Endothelial cell of umbilical vein (primary cell): ENCODE measurements at regions not wholly inside any gene's neighbourhood (a gene's known extent, or its start where the extent isn't known, plus 50 kb on each side); places are given as distances from the start of the nearest gene placed in this dataset.

Source experiments
- BruUV-seq: library from RNA; stranded (reverse); fragments of 400-500 nt; replicated peaks from 2 replicates; lab custom pipeline; 2021; lab: Mats Ljungman, UMichigan
- CTCF ChIA-PET: fragments of 300-600, 350-600 bp; sonication (Branson Sonifier 250); formaldehyde crosslinking; loops from one replicate; lab custom pipeline; 2021; ENCODE audit warnings: antibody characterized with exemption, inconsistent platforms; lab: Charles Lee
- POLR2A ChIA-PET: fragments of 300-600, 350-600 bp; sonication (Branson Sonifier 250); formaldehyde crosslinking; loops from one replicate; lab custom pipeline; 2021; ENCODE audit warnings: antibody characterized with exemption, inconsistent platforms; lab: Charles Lee
- DNase-seq: peaks from one replicate; pipeline ENCODE4 v3.0.0-alpha.2; 2011; ENCODE audit warnings: low read depth, low spot score
- FAIRE-seq: peaks from 2 replicates; lab custom pipeline; 2011; peaks lifted over from hg19 to GRCh38; lab: Jason Lieb, UNC
- H2AFZ ChIP-seq: 2 replicates; pipeline ENCODE4 v1.6.0; 2012; ENCODE audit warnings: low read depth, low read length, control low read depth, inconsistent platforms
- H3K27ac ChIP-seq: 2 replicates; pipeline ENCODE4 v1.5.1; 2011; ENCODE audit warnings: low read depth, mild to moderate bottlenecking, control low read depth, low read length, moderate library complexity; ENCODE audit not compliant: insufficient read depth
- H3K27me3 ChIP-seq, 2 experiments: 2 replicates each; pipeline versions ENCODE4 v1.6.0 to v1.6.1; 2011; ENCODE audit warnings: low read length in 2 of 2, mixed read lengths in 1 of 2; ENCODE audit not compliant: control insufficient read depth in 2 of 2, insufficient read depth in 2 of 2
- H3K36me3 ChIP-seq, 2 experiments: 2 replicates in 1 of 2; 3 replicates in 1 of 2; pipeline ENCODE4 v1.5.1; 2011; ENCODE audit warnings: low read length in 2 of 2, mild to moderate bottlenecking in 1 of 2, moderate library complexity in 1 of 2; ENCODE audit not compliant: control insufficient read depth in 2 of 2, insufficient read depth in 2 of 2; ENCODE audit errors: extremely low read depth in 1 of 2
- H3K4me1 ChIP-seq: 3 replicates; pipeline ENCODE4 v1.5.1; 2011; ENCODE audit warnings: mild to moderate bottlenecking, low read length; ENCODE audit not compliant: control insufficient read depth, insufficient read depth; ENCODE audit errors: extremely low read depth
- H3K4me2 ChIP-seq: 2 replicates; pipeline ENCODE4 v1.6.1; 2011; ENCODE audit warnings: low read length, control low read depth, mixed read lengths; ENCODE audit not compliant: insufficient read depth
- H3K4me3 ChIP-seq, 3 experiments: fragments of 200-600 bp in 1 of 3; sonication (generic), shearing (Covaris generic) in 1 of 3; replicated peaks in 1 of 3; 2 replicates each; pipeline ENCODE4 v1.5.1; 2011 to 2016; ENCODE audit warnings: control low read depth in 3 of 3, low read length in 3 of 3, mild to moderate bottlenecking in 2 of 3, inconsistent platforms in 1 of 3, low read depth in 1 of 3, moderate library complexity in 1 of 3; ENCODE audit not compliant: insufficient read depth in 1 of 3
- H3K79me2 ChIP-seq: 2 replicates; pipeline ENCODE4 v1.6.0; 2012; ENCODE audit warnings: low read length, inconsistent platforms; ENCODE audit not compliant: control insufficient read depth, insufficient read depth
- H3K9ac ChIP-seq: replicated peaks from 2 replicates; pipeline ENCODE3; 2011; ENCODE audit warnings: low read length, control low read depth; ENCODE audit not compliant: insufficient read depth; ENCODE audit errors: extremely low read depth
- H3K9me1 ChIP-seq: replicated peaks from 3 replicates; pipeline ENCODE4 v1.6.0; 2011; ENCODE audit warnings: mild to moderate bottlenecking, low read length; ENCODE audit not compliant: control insufficient read depth, insufficient read depth; ENCODE audit errors: extremely low read depth
- H3K9me3 ChIP-seq: replicated peaks from 2 replicates; pipeline ENCODE4 v1.5.1; 2012; ENCODE audit warnings: low read length, inconsistent platforms; ENCODE audit not compliant: control insufficient read depth, insufficient read depth
- H4K20me1 ChIP-seq: replicated peaks from 2 replicates; pipeline ENCODE3; 2011; ENCODE audit warnings: mild to moderate bottlenecking, low read length; ENCODE audit not compliant: control insufficient read depth, insufficient read depth; ENCODE audit errors: extremely low read depth
- CTCF ChIP-seq, 2 donors: IDR thresholded peaks; 1 replicate in 1 of 2; 2 replicates in 1 of 2; pipeline ENCODE4 v1.5.1; 2011; ENCODE audit warnings: low read length in 2 of 2, mild to moderate bottlenecking in 2 of 2, moderate library complexity in 2 of 2, control low read depth in 1 of 2, inconsistent platforms in 1 of 2, low read depth in 1 of 2; ENCODE audit not compliant: insufficient read depth in 1 of 2; ENCODE audit errors: extremely low read depth in 1 of 2
- EZH2 ChIP-seq: IDR thresholded peaks from 2 replicates; pipeline ENCODE4 v1.6.1; 2012; ENCODE audit warnings: borderline replicate concordance, low read depth, mild to moderate bottlenecking, moderate library complexity, low read length, inconsistent platforms; ENCODE audit not compliant: severe bottlenecking
- FOS ChIP-seq: IDR thresholded peaks from 2 replicates; pipeline ENCODE4 v1.6.1; 2011; ENCODE audit warnings: mild to moderate bottlenecking, low read length, moderate library complexity, borderline replicate concordance; ENCODE audit not compliant: insufficient read depth
- GATA2 ChIP-seq: IDR thresholded peaks from 2 replicates; pipeline ENCODE4 v1.7.0; 2011; ENCODE audit warnings: low read depth, mild to moderate bottlenecking, moderate library complexity, mixed read lengths, low read length; ENCODE audit not compliant: insufficient read length, insufficient read depth
- JUN ChIP-seq: IDR thresholded peaks from 2 replicates; pipeline ENCODE4 v1.6.1; 2011; ENCODE audit warnings: borderline replicate concordance, low read depth; ENCODE audit not compliant: insufficient read length, insufficient read depth
- MAX ChIP-seq: IDR thresholded peaks from 2 replicates; pipeline ENCODE4 v1.6.1; 2011; ENCODE audit not compliant: insufficient read depth, insufficient read length
- MYC ChIP-seq: IDR thresholded peaks from one replicate; pipeline ENCODE4 v1.6.1; 2011; ENCODE audit warnings: mild to moderate bottlenecking, low read depth, low read length
- POLR2A ChIP-seq: IDR thresholded peaks from 2 replicates; pipeline ENCODE4 v1.6.1; 2012; ENCODE audit warnings: low read depth, mild to moderate bottlenecking, control low read depth, low read length
- POLR2AphosphoS5 ChIP-seq: IDR thresholded peaks from 2 replicates; pipeline ENCODE4 v1.6.1; 2012; ENCODE audit warnings: low read depth, mild to moderate bottlenecking, control low read depth, low read length, moderate library complexity; ENCODE audit not compliant: insufficient read depth
- dilution Hi-C: fragments of 300-500 bp; cut with MboI; formaldehyde crosslinking; loops from one replicate; pipeline ENCODE4 v1.15.0; 2019; ENCODE audit warnings: low sequenced_read_pairs; ENCODE audit not compliant: extremely low pct_ligation_motif_present
- intact Hi-C: fragments of 100-400 bp; cut with micrococcal nuclease; formaldehyde crosslinking; loops from one replicate; pipeline ENCODE4 v1.10.0; 2022

GRCh38 chr5:13188371-13188770, 756.1 kb downstream of the DNAH5 start:
- ChIA-PET POLR2A (no interaction called here), CTCF (no interaction called here)
- no peak overlapping the region for H3K27ac ChIP-seq
- no peaks in the 10 kb centered on the region for H3K9me1 ChIP-seq
- FAIRE-seq, result no peak
- no TSS peak for BruUV-seq
- H4K20me1 ChIP-seq, result no peaks in the 10 kb centered on the region
- dilution Hi-C loops, result no loop called here
- no peak overlapping the region for H3K4me2 ChIP-seq
- H2AFZ ChIP-seq, result no peak overlapping the region
- H3K79me2 ChIP-seq, result no peaks in the 10 kb centered on the region
- H3K27me3 ChIP-seq, result no peaks in the 10 kb centered on the region
- H3K36me3 ChIP-seq, result no peaks in the 10 kb centered on the region
- no peaks in the 10 kb centered on the region for H3K9me3 ChIP-seq
- DNase-seq, result no peak
- intact Hi-C loops, result no loop called here
- H3K4me3 ChIP-seq, result no peak overlapping the region
- H3K4me1 ChIP-seq, result no peaks in the 10 kb centered on the region
- no peak for TF ChIP-seq GATA2
- no peak for TF ChIP-seq CTCF (IDR thresholded peaks at IDR 0.05; ENCODE audit: extremely low read depth in 1 of 2, insufficient read depth in 1 of 2, low read depth in 1 of 2, low read length in 2 of 2)
- no peak for TF ChIP-seq JUN
- no peak for TF ChIP-seq MYC
- no peak for TF ChIP-seq EZH2
- TF ChIP-seq FOS, result no peak
- no peak for TF ChIP-seq POLR2AphosphoS5
- no peak for TF ChIP-seq POLR2A
- no peak for TF ChIP-seq MAX
- no peak overlapping the region for H3K9ac ChIP-seq
